ENCODE measurements at regions not wholly inside any gene's neighbourhood (a gene's known extent, or its start where the extent isn't known, plus 50 kb on each side); places are given as distances from the start of the nearest gene placed in this dataset.

GRCh38 chr7:72476608-72477305 is 64.6 kb upstream of the CALN1 start:
- TF ChIP-seq ZFP30 (CRISPR knock-in tag; IDR thresholded peaks at IDR 0.05): no peak
- no peak for TF ChIP-seq ZFP3 (CRISPR knock-in tag; IDR thresholded peaks at IDR 0.05)
- TF ChIP-seq TOX (CRISPR knock-in tag; IDR thresholded peaks at IDR 0.05; ENCODE audit: borderline replicate concordance): no peak
- TF ChIP-seq PATZ1 (CRISPR knock-in tag; IDR thresholded peaks at IDR 0.05; ENCODE audit: borderline replicate concordance): no peak
- no peak for TF ChIP-seq RARB (CRISPR knock-in tag; IDR thresholded peaks at IDR 0.05)
- TF ChIP-seq TCF4 (CRISPR knock-in tag; IDR thresholded peaks at IDR 0.05; ENCODE audit: borderline replicate concordance): no peak
- TF ChIP-seq OSR1 (CRISPR knock-in tag; IDR thresholded peaks at IDR 0.05): no peak
- no peak for TF ChIP-seq BACH2 (CRISPR knock-in tag; IDR thresholded peaks at IDR 0.05; ENCODE audit: borderline replicate concordance)
- TF ChIP-seq, protein P1, sequence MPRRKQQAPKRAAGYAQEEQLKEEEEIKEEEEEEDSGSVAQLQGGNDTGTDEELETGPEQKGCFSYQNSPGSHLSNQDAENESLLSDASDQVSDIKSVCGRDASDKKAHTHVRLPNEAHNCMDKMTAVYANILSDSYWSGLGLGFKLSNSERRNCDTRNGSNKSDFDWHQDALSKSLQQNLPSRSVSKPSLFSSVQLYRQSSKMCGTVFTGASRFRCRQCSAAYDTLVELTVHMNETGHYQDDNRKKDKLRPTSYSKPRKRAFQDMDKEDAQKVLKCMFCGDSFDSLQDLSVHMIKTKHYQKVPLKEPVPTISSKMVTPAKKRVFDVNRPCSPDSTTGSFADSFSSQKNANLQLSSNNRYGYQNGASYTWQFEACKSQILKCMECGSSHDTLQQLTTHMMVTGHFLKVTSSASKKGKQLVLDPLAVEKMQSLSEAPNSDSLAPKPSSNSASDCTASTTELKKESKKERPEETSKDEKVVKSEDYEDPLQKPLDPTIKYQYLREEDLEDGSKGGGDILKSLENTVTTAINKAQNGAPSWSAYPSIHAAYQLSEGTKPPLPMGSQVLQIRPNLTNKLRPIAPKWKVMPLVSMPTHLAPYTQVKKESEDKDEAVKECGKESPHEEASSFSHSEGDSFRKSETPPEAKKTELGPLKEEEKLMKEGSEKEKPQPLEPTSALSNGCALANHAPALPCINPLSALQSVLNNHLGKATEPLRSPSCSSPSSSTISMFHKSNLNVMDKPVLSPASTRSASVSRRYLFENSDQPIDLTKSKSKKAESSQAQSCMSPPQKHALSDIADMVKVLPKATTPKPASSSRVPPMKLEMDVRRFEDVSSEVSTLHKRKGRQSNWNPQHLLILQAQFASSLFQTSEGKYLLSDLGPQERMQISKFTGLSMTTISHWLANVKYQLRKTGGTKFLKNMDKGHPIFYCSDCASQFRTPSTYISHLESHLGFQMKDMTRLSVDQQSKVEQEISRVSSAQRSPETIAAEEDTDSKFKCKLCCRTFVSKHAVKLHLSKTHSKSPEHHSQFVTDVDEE (CRISPR knock-in tag; IDR thresholded peaks at IDR 0.05): no peak
- TF ChIP-seq CREB5 (CRISPR knock-in tag; IDR thresholded peaks at IDR 0.05; ENCODE audit: low read depth): no peak
- no peak for TF ChIP-seq ZC3H10 (CRISPR knock-in tag; IDR thresholded peaks at IDR 0.05)
- no peak for TF ChIP-seq ISL1 (CRISPR knock-in tag; IDR thresholded peaks at IDR 0.05)

Measured in SK-N-SH treated with all-trans-retinoic acid at 6 μM for 48 hours (cell line).